H1 (cell line): ENCODE measurements at regions not wholly inside any gene's neighbourhood (a gene's known extent, or its start where the extent isn't known, plus 50 kb on each side); places are given as distances from the start of the nearest gene placed in this dataset.

Experiments
- CBX8 ChIP-seq: fragments of 300-800, 300-1000 bp; sonication (generic); IDR thresholded peaks from 2 replicates; pipeline ENCODE4 v1.7.1; 2016; ENCODE audit warnings: low read depth, low read length, borderline replicate concordance
- FOSL1 ChIP-seq: IDR thresholded peaks from 2 replicates; pipeline ENCODE4 v1.6.1; 2011; ENCODE audit warnings: mild to moderate bottlenecking, low read depth, low read length, moderate library complexity; ENCODE audit not compliant: insufficient read depth
- MAFK ChIP-seq: IDR thresholded peaks from 2 replicates; pipeline ENCODE4 v1.6.1; 2012; ENCODE audit warnings: low read depth, mild to moderate bottlenecking, improper control_type of control experiment, low read length
- RNF2 ChIP-seq: fragments of 200-900, 300-1000 bp; sonication (generic); IDR thresholded peaks from 2 replicates; pipeline ENCODE4 v1.7.1; 2016; ENCODE audit warnings: borderline replicate concordance, low read depth, mild to moderate bottlenecking, antibody characterized with exemption, low read length; ENCODE audit not compliant: poor library complexity, severe bottlenecking; ENCODE audit errors: missing control alignments

GRCh38 chr14:65949711-65950516 is 536.3 kb upstream of the CCDC196 start (continued):
- no peak for TF ChIP-seq RNF2
- TF ChIP-seq CBX8 = no peak
- TF ChIP-seq FOSL1 = no peak
- no peak for TF ChIP-seq MAFK
